GM20000 (cell line): ENCODE measurements at regions not wholly inside any gene's neighbourhood (a gene's known extent, or its start where the extent isn't known, plus 50 kb on each side); places are given as distances from the start of the nearest gene placed in this dataset.

ENCODE experiments used
- DNase-seq: peaks from one replicate; pipeline ENCODE4 v3.0.0; 2012; ENCODE audit warnings: low spot score
- CTCF ChIP-seq: IDR thresholded peaks from 2 replicates; pipeline ENCODE4 v1.5.1; 2012; ENCODE audit warnings: mild to moderate bottlenecking, control low read depth; ENCODE audit errors: extremely low read depth, missing control alignments

- no peak for TF ChIP-seq CTCF
- DNase-seq, result no peak
Measured at GRCh38 chr1:5701642-5702041, 290.6 kb downstream of the NPHP4 start.

GRCh38 chr1:5693568-5693967 is 298.7 kb downstream of the NPHP4 start:
- TF ChIP-seq CTCF, result no peak
- DNase-seq, result no peak

GRCh38 chr1:5692664-5693063 is 299.6 kb downstream of the NPHP4 start:
- TF ChIP-seq CTCF, result no peak
- DNase-seq, result no peak

- DNase-seq, result no peak
- no peak for TF ChIP-seq CTCF
Measured at GRCh38 chr1:5691795-5692509, 300.3 kb downstream of the NPHP4 start.

GRCh38 chr1:5690898-5691297 is 301.3 kb downstream of the NPHP4 start:
- DNase-seq, result no peak
- TF ChIP-seq CTCF, result no peak

- TF ChIP-seq CTCF, result no peak
- DNase-seq, result no peak
Measured at GRCh38 chr1:5690291-5690690, 301.9 kb downstream of the NPHP4 start.

- TF ChIP-seq CTCF, result no peak
- DNase-seq, result no peak
Measured at GRCh38 chr1:5688081-5689077, 303.8 kb downstream of the NPHP4 start.
